ENCODE measurements at regions not wholly inside any gene's neighbourhood (a gene's known extent, or its start where the extent isn't known, plus 50 kb on each side); places are given as distances from the start of the nearest gene placed in this dataset.

- Histone ChIP-seq H3K36me3 (ENCODE audit: low read depth, missing control alignments) (no peaks in the 10 kb centered on the region), H3K27me3 (no peaks in the 10 kb centered on the region), H3K4me3 (no peak overlapping the region), H3K27ac (no peak overlapping the region), H3K4me1 (no peaks in the 10 kb centered on the region), H3K9me3 (no peaks in the 10 kb centered on the region)
- intact Hi-C loops (cut with DNase I; ENCODE audit: low total_unique reads), result no loop called here
- WGBS, 2 donors, result 65 to 81% methylated on average over 4 of the region's 4 CpGs
- TF ChIP-seq, protein P1, sequence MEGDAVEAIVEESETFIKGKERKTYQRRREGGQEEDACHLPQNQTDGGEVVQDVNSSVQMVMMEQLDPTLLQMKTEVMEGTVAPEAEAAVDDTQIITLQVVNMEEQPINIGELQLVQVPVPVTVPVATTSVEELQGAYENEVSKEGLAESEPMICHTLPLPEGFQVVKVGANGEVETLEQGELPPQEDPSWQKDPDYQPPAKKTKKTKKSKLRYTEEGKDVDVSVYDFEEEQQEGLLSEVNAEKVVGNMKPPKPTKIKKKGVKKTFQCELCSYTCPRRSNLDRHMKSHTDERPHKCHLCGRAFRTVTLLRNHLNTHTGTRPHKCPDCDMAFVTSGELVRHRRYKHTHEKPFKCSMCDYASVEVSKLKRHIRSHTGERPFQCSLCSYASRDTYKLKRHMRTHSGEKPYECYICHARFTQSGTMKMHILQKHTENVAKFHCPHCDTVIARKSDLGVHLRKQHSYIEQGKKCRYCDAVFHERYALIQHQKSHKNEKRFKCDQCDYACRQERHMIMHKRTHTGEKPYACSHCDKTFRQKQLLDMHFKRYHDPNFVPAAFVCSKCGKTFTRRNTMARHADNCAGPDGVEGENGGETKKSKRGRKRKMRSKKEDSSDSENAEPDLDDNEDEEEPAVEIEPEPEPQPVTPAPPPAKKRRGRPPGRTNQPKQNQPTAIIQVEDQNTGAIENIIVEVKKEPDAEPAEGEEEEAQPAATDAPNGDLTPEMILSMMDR (IDR thresholded peaks at IDR 0.05), result no peak
- no peak for TF ChIP-seq POLR2A (IDR thresholded peaks at IDR 0.05)
- DNase-seq, result no peak
Measured at GRCh38 chrX:22366906-22367305, 94.2 kb downstream of the CBLL2 start.

DNA sequence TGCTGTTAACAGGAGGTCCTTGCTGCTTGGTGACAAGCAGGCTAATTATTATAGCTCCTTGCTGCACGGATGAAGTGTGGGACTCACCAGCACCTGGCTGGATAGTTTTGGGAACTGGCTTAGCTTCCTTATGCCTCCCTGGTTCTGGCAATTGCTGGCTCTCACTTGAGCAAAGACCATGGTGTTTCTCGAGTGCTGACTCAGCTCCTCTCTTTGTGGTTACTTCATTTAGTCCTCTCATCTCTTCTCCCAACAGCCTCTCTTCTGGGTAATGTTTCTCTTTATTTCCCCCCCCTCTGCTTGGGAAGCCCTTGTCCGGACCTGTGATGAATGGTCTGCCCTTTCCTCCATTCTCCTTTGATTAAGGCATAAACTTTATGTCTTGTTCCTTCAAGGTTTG, 100.4 kb downstream of the CBLL2 start:
- no peaks in the 10 kb centered on the region for H3K27me3 ChIP-seq
- no peak overlapping the region for H3K27ac ChIP-seq
- intact Hi-C loops (cut with DNase I; ENCODE audit: low total_unique reads), result no loop called here
- H3K36me3 ChIP-seq (ENCODE audit: low read depth, missing control alignments), result no peaks in the 10 kb centered on the region
- DNase-seq, result no peak
- no peak overlapping the region for H3K4me3 ChIP-seq
- TF ChIP-seq POLR2A (IDR thresholded peaks at IDR 0.05), result no peak
- TF ChIP-seq, protein P1 (IDR thresholded peaks at IDR 0.05), result no peak
- 79 to 94% methylated on average over 2 to 3 of the region's 3 CpGs for WGBS, 2 donors
- H3K9me3 ChIP-seq, result no peaks in the 10 kb centered on the region
- no peaks in the 10 kb centered on the region for H3K4me1 ChIP-seq

DNA sequence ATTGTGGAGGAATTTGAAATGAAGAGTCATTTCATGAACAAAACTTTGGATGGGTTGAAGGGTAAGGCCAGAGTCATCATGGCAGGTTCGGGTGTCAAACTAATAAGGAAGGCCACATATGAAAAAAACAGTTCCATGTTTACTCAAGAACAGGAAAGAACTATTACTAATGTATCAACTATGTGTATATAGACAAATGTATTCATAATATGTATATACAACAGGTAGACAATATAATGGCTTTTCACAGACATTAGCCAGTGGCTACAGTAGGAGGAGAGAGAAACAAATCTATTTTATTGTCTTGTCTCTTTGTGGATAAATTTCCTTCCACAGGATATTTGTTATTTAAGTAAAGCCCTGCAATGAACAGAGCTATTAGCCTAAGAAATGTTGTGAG, 101.1 kb downstream of the CBLL2 start:
- no peaks in the 10 kb centered on the region for H3K36me3 ChIP-seq (ENCODE audit: low read depth, missing control alignments)
- no peaks in the 10 kb centered on the region for H3K27me3 ChIP-seq
- no peak overlapping the region for H3K27ac ChIP-seq
- 83 to 89% methylated on average over 1 of the region's 1 CpG for WGBS, 2 donors
- no peaks in the 10 kb centered on the region for H3K4me1 ChIP-seq
- H3K9me3 ChIP-seq, result no peaks in the 10 kb centered on the region
- no peak for TF ChIP-seq POLR2A (IDR thresholded peaks at IDR 0.05)
- TF ChIP-seq, protein P1 (IDR thresholded peaks at IDR 0.05), result no peak
- intact Hi-C loops (cut with DNase I; ENCODE audit: low total_unique reads), result no loop called here
- no peak overlapping the region for H3K4me3 ChIP-seq
- no peak for DNase-seq

DNA sequence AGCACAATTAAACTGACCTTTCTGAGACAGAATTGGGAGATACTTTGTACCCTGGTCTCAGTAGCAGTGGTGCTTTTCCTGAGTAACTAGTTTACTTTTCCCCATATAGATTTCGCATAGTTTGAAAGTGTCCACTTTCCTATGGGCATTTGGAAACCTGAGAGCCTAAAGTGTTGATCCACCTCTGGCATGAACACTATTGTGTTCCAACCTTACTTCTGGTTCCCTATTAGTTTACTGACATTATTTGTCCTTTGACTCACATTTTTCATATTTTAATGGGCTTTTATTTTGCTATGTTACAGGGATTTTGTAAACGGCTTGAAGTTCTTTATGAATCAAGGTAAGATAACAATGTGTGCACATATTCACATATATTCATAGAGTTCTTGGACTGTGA, 103.7 kb downstream of the CBLL2 start:
- Histone ChIP-seq H3K9me3 (no peaks in the 10 kb centered on the region), H3K4me1 (no peaks in the 10 kb centered on the region), H3K27me3 (no peaks in the 10 kb centered on the region), H3K36me3 (ENCODE audit: low read depth, missing control alignments) (no peaks in the 10 kb centered on the region), H3K27ac (no peak overlapping the region), H3K4me3 (no peak overlapping the region)
- no peak for DNase-seq
- TF ChIP-seq, protein P1 (IDR thresholded peaks at IDR 0.05), result no peak
- TF ChIP-seq POLR2A (IDR thresholded peaks at IDR 0.05), result no peak
- intact Hi-C loops (cut with DNase I; ENCODE audit: low total_unique reads), result no loop called here
- WGBS, 2 donors, result 59 to 80% methylated on average over 2 of the region's 2 CpGs

GRCh38 chrX:22378296-22378695, 105.6 kb downstream of the CBLL2 start:
- 80 to 84% methylated on average over 4 of the region's 4 CpGs for WGBS, 2 donors
- Histone ChIP-seq H3K27ac (no peak overlapping the region), H3K27me3 (no peaks in the 10 kb centered on the region), H3K4me3 (no peak overlapping the region), H3K4me1 (no peaks in the 10 kb centered on the region), H3K9me3 (no peaks in the 10 kb centered on the region), H3K36me3 (ENCODE audit: low read depth, missing control alignments) (no peaks in the 10 kb centered on the region)
- no peak for DNase-seq
- no peak for TF ChIP-seq POLR2A (IDR thresholded peaks at IDR 0.05)
- TF ChIP-seq, protein P1 (IDR thresholded peaks at IDR 0.05), result no peak
- intact Hi-C loops (cut with DNase I; ENCODE audit: low total_unique reads), result no loop called here

Measured in testis (tissue), 2 donors.